NCI-H1092 (cell line): ENCODE measurements at regions not wholly inside any gene's neighbourhood (a gene's known extent, or its start where the extent isn't known, plus 50 kb on each side); places are given as distances from the start of the nearest gene placed in this dataset.

Source experiments
- DNase-seq: peaks from one replicate; lab custom pipeline; 2025; lab: John Stamatoyannopoulos, UW

DNA sequence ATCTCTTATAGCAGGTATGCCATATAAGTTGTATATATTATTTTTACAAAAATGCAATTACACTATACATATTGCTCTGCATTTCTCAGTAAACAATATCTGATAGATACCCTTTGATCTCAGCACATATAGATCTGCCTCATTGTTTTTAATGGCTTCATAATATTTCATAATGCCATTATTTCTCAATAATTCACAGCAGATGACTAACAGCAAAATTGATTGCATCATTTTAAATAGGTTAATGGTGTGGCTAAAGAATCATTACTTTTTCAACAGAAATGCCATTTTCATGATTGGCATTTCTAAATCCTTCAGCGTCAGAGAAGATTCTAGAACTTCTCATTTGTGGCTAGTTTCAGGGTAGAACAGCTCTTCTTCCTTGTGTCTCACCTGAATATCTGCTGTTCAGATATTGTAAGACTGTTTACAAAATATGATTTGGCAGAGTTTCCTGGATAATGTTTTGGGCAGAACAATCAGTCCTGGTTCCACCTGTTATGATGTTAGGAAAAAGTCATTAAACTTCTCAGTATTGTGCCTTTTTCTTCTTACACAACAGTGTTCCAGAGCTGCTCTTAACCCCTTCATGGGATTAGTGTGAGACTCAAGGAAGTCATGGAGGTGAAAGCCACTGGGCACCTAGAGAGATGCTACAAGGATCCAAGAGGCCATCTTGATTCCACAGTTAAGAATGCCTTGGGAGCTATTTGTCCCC lies 397.6 kb upstream of the THBS1 start:
- no peak for DNase-seq

- no peak for DNase-seq
Measured at GRCh38 chr15:39184701-39185390, 396.0 kb upstream of the THBS1 start.

- no peak for DNase-seq
Measured at GRCh38 chr15:39188314-39188713, 392.6 kb upstream of the THBS1 start.

DNA sequence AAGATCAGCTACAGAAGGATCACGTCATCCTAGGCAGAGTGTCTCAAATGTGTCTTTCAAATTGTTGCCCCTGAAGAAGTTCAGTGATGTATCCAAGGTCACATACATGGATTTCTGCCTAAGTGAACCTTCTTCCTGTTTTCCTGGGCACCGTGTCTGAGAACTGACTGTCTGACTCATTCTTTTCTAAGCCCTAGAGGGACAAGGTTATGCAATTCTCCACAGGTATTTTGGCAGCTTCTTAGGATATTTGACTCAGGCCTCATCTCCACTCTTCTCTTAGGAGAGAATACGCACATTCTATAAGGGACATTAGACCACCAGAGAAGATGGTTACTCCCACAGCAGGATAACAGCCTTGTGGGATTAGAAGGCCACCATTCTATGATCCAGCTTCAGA lies 391.9 kb upstream of the THBS1 start:
- no peak for DNase-seq

DNA sequence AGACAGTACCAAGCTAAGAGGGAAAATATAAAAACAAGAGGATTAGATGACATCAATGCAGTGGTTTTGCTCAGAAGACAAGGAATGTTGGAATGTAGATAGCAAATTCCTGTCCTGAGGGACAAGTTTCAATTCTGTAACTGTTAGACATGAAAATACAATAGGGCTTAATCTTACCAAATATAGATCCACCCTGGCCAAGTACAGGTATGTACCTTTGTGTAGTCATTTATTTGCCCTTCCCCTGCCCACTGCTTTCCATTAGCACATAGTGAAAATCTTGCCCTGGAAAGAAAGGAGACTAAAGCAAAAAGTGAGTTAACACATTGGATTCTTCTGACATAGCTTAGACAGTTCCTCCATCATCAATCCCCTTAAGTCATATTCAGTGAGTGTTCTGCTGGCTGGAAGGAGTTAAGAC lies 389.0 kb upstream of the THBS1 start:
- no peak for DNase-seq

- DNase-seq, result no peak
Measured at GRCh38 chr15:39192351-39192750, 388.5 kb upstream of the THBS1 start.

DNA sequence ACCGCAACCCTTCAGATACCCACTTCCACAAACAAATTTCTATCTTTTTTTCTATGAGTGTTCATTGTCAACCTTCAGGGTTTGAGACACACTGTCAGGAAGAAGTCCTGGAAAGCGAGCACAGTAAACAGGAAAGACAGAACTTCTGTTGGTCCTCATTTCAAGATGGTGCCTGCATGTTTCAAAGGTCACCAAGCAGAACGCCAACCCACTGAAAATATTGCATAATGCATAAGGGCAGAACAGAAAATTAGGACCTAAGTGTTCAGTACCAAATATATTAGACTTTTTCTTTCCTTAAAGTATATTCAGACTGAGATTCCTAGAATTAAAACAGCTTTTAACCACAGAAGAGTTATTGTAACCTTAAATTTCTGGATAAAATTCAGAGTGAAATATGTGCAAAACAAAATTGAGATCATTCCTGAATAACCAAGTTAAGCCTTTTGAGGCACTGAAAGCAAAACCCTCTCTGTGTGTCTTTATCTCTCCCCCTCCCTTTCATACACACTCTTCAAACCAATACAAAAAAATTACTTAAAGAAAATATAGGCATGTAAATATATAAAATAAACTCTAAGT lies 387.8 kb upstream of the THBS1 start:
- no peak for DNase-seq

- DNase-seq, result no peak
Measured at GRCh38 chr15:39193611-39194010, 387.3 kb upstream of the THBS1 start.

GRCh38 chr15:39194106-39194830 lies 386.6 kb upstream of the THBS1 start:
- DNase-seq, result no peak

GRCh38 chr15:39195961-39196486 lies 384.9 kb upstream of the THBS1 start:
- no peak for DNase-seq

DNA sequence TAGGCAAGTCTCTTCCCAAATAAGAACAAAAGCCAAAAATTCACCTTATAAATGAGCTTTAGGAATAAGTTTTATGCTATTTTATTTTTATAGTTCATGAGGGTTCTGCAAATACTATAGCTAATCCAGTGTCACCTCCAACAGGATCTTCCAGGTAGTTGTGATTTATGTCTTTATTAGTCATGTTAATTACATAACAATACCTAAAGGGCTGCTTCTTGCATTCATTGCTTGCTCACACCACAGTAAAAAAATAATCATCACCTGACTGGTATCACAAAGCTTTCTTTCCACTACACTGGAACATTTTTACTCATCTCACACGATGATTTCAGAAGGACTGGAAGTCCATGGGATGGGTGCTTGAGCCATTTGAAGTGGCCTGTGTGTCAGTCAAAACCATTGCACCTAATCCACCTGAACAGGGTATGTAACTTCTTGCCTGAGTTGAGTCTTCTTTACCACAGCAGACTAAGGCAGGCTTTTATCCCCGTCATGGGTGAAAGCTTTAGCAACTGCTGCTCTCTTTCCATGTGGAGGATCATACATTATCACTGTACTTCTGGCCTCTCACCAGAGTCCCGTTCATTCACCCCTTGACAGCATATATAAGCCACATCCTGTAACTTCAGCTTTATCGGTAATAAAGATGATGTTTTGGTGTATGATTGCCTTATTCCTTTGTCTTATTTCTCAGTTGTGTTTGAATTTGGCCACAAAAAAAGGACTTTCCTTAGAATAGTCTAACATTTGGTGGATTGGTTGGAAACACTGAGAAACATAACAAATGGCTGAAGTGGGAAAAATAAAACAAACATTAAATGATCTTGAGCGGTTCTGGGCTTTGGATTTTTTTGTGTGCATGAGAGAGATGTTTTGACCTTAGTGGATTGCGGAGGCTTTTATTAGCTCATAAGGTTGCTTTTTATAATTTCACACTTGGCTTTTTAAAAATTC lies 382.6 kb upstream of the THBS1 start:
- DNase-seq, result no peak

DNA sequence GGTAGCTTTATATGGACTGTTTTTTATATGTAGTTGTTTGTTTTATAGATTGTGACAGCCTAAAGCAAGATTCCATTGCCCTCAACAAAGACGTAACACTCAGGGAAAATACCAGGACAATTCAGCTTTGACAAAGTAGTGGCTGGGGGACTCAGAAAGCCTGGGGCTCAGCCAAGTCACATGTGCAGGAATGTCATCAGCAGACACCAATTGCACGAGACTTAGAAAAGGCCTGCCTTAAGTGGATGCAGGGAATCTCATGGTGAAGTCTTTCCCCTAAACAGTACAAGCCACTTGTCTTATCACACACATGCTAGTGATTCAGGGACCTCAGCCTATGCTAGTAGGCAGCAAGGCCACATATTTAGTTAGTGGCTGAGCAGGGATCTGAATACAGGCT lies 381.8 kb upstream of the THBS1 start:
- DNase-seq, result no peak

GRCh38 chr15:39200586-39200985 lies 380.3 kb upstream of the THBS1 start:
- DNase-seq, result no peak

- DNase-seq, result no peak
Measured at GRCh38 chr15:39202641-39203040, 378.2 kb upstream of the THBS1 start.

GRCh38 chr15:39204031-39204430 lies 376.8 kb upstream of the THBS1 start:
- DNase-seq, result no peak

GRCh38 chr15:39205081-39205480 lies 375.8 kb upstream of the THBS1 start:
- DNase-seq, result no peak

DNA sequence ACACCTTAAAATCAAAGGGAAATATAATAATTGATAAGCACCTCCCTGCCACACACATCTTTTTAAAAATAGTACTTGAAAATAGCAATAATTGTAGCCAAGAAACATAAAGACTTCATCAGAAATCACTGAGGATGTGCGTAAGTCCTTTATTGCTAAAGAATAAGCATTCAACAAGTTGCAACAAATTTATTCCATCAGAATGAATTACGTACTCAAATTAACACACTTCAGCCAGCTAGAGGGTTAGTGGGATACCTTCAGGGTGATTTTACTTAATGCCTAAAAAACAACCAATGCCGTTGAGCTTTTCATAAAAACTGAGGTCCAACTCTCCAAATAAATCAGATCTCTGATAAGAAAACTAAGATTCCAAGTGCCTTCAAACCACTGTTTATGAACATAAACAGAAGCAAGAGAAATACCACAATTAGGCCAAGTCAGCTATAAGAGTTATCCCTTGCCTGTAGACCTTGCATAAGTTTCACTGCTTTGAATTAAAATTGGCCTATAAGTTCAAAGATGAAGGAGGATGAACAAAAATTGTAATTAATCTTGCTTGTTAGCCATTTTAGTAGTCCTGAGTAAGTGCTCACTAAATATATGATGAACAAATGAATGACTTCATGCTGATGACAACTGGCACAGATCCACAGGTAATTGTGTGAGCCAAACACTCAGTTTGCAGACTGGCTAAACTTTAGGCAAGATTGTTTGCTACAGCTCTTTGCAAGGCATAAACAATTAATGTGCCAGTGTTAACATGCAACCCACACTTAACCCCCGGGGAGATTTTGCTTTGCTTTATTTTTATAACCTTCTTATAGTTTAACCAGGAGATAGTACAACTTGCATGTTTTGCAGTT lies 375.1 kb upstream of the THBS1 start:
- DNase-seq, result no peak

DNA sequence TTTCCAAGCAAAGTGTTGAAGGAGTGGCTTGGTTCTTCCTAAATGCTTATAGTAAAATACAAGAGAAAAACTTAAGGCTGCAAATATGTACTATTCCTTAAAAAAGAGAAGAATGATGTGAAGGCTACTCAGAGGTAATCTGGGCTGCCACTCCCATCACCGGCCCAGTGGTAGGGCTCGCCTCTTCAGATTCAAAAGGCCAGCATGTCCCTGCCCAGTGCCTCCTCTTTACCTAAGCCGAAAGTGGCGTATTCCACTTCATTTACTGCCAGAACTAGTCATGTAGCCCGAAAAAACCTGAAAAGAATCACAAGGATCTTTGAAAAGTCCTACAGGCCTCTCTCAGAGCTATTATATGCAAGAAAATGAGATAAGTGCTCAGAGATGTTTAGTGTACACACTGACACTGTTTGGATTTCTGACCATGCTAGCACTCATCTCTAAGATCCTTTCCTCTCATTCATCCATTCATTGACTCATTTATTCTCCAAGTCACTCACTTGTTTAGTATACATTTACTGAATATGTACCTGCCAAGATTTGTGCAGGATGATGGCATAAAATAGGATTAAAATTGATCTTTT lies 373.3 kb upstream of the THBS1 start:
- DNase-seq, result no peak

- no peak for DNase-seq
Measured at GRCh38 chr15:39208187-39208586, 372.7 kb upstream of the THBS1 start.
